Hepatocyte (in vitro differentiated cells): ENCODE measurements at regions not wholly inside any gene's neighbourhood (a gene's known extent, or its start where the extent isn't known, plus 50 kb on each side); places are given as distances from the start of the nearest gene placed in this dataset.

Experiments used
- DNase-seq: peaks from one replicate; pipeline ENCODE4 v3.0.0-alpha.2; 2016; ENCODE audit warnings: low spot score
- H2AFZ ChIP-seq: fragments of 200-600 bp; sonication (generic); 2 replicates; pipeline ENCODE4 v1.6.0; 2016; ENCODE audit warnings: antibody characterized with exemption, mild to moderate bottlenecking
- H3K27ac ChIP-seq: fragments of 200-600 bp; sonication (generic); 2 replicates; pipeline ENCODE4 v1.5.1; 2016; ENCODE audit warnings: mild to moderate bottlenecking
- H3K27me3 ChIP-seq: fragments of 200-600 bp; sonication (generic); 2 replicates; pipeline ENCODE4 v1.6.1; 2016
- H3K36me3 ChIP-seq: fragments of 200-600 bp; sonication (generic); replicated peaks from 2 replicates; pipeline ENCODE4 v1.5.1; 2016; ENCODE audit warnings: low read depth; ENCODE audit not compliant: insufficient read depth
- H3K4me1 ChIP-seq: fragments of 200-600 bp; sonication (generic); 2 replicates; pipeline ENCODE4 v1.5.1; 2016; ENCODE audit warnings: mild to moderate bottlenecking, moderate library complexity; ENCODE audit not compliant: insufficient read depth
- H3K4me2 ChIP-seq: fragments of 200-600 bp; sonication (generic); 2 replicates; pipeline ENCODE4 v1.6.0; 2016
- H3K4me3 ChIP-seq: fragments of 200-600 bp; sonication (generic); 2 replicates; pipeline ENCODE4 v1.5.1; 2016; ENCODE audit warnings: mild to moderate bottlenecking
- H3K79me2 ChIP-seq: fragments of 200-600 bp; sonication (generic); 2 replicates; pipeline ENCODE4 v1.6.0; 2017; ENCODE audit warnings: mild to moderate bottlenecking
- H3K9me2 ChIP-seq: fragments of 200-600 bp; sonication (generic); replicated peaks from 2 replicates; pipeline ENCODE4 v1.6.0; 2017; ENCODE audit warnings: mild to moderate bottlenecking; ENCODE audit not compliant: insufficient read depth
- H3K9me3 ChIP-seq: fragments of 200-600 bp; sonication (generic); 2 replicates; pipeline ENCODE4 v1.5.1; 2016; ENCODE audit warnings: low read depth, mild to moderate bottlenecking
- H4K20me1 ChIP-seq: fragments of 200-600 bp; sonication (generic); 2 replicates; pipeline ENCODE4 v1.6.0; 2016; ENCODE audit warnings: mild to moderate bottlenecking; ENCODE audit not compliant: insufficient read depth, poor library complexity, severe bottlenecking
- EZH2 ChIP-seq: fragments of 200-600 bp; sonication (generic); IDR thresholded peaks from 2 replicates; pipeline ENCODE4 v1.6.1; 2016; ENCODE audit warnings: antibody characterized with exemption, mild to moderate bottlenecking, borderline replicate concordance
- EZH2phosphoT487 ChIP-seq: fragments of 200-600 bp; sonication (generic); IDR thresholded peaks from one replicate; pipeline ENCODE4 v1.6.1; 2018; ENCODE audit warnings: antibody characterized with exemption, mild to moderate bottlenecking, low read depth, moderate library complexity; ENCODE audit not compliant: unreplicated experiment, severe bottlenecking
- WGBS: methylation state at CpG from one replicate; pipeline ENCODE4 v1.1.6; 2016; ENCODE audit warnings: low lambda C conversion rate; ENCODE audit errors: missing lambda C conversion rate; 5-methylcytosine and 5-hydroxymethylcytosine counted together
- TF ChIP-seq, protein P1 (sequence below): fragments of 200-600 bp; sonication (generic); IDR thresholded peaks from 2 replicates; pipeline ENCODE4 v1.5.1; 2016; ENCODE audit warnings: antibody characterized with exemption, mild to moderate bottlenecking; ENCODE audit not compliant: poor library complexity

GRCh38 chr15:35827141-35827540 is 281.2 kb upstream of the DPH6 start:
- Histone ChIP-seq H3K4me3 (no peak overlapping the region), H3K9me3 (no peaks in the 10 kb centered on the region), H4K20me1 (no peaks in the 10 kb centered on the region), H3K4me2 (no peak overlapping the region), H3K36me3 (no peaks in the 10 kb centered on the region), H3K79me2 (no peaks in the 10 kb centered on the region), H3K27me3 (no peaks in the 10 kb centered on the region), H3K4me1 (no peaks in the 10 kb centered on the region), H2AFZ (no peak overlapping the region), H3K27ac (no peak overlapping the region), H3K9me2 (no peaks in the 10 kb centered on the region)
- DNase-seq: no peak
- TF ChIP-seq EZH2: no peak
- no peak for TF ChIP-seq EZH2phosphoT487
- TF ChIP-seq, protein P1, sequence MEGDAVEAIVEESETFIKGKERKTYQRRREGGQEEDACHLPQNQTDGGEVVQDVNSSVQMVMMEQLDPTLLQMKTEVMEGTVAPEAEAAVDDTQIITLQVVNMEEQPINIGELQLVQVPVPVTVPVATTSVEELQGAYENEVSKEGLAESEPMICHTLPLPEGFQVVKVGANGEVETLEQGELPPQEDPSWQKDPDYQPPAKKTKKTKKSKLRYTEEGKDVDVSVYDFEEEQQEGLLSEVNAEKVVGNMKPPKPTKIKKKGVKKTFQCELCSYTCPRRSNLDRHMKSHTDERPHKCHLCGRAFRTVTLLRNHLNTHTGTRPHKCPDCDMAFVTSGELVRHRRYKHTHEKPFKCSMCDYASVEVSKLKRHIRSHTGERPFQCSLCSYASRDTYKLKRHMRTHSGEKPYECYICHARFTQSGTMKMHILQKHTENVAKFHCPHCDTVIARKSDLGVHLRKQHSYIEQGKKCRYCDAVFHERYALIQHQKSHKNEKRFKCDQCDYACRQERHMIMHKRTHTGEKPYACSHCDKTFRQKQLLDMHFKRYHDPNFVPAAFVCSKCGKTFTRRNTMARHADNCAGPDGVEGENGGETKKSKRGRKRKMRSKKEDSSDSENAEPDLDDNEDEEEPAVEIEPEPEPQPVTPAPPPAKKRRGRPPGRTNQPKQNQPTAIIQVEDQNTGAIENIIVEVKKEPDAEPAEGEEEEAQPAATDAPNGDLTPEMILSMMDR: no peak
- 39% methylated on average over 1 of the region's 1 CpG for WGBS

GRCh38 chr15:35827911-35828310 is 281.9 kb upstream of the DPH6 start:
- Histone ChIP-seq H3K9me2 (no peaks in the 10 kb centered on the region), H3K27me3 (no peaks in the 10 kb centered on the region), H3K4me1 (no peaks in the 10 kb centered on the region), H3K9me3 (no peaks in the 10 kb centered on the region), H4K20me1 (no peaks in the 10 kb centered on the region), H2AFZ (no peak overlapping the region), H3K4me2 (no peak overlapping the region), H3K27ac (no peak overlapping the region), H3K4me3 (no peak overlapping the region), H3K36me3 (no peaks in the 10 kb centered on the region), H3K79me2 (no peaks in the 10 kb centered on the region)
- WGBS: 60% methylated on average over 3 of the region's 3 CpGs
- no peak for TF ChIP-seq EZH2phosphoT487
- TF ChIP-seq EZH2: no peak
- TF ChIP-seq, protein P1: no peak
- no peak for DNase-seq

GRCh38 chr15:35833581-35833980 is 287.6 kb upstream of the DPH6 start:
- no peaks in the 10 kb centered on the region for H3K9me3 ChIP-seq
- no peak overlapping the region for H2AFZ ChIP-seq
- TF ChIP-seq, protein P1: no peak
- TF ChIP-seq EZH2 (no peak), EZH2phosphoT487 (no peak)
- DNase-seq: no peak
- H3K36me3 ChIP-seq: no peaks in the 10 kb centered on the region
- H3K9me2 ChIP-seq: no peaks in the 10 kb centered on the region
- H3K27me3 ChIP-seq: no peaks in the 10 kb centered on the region
- no peak overlapping the region for H3K4me2 ChIP-seq
- H3K79me2 ChIP-seq: no peaks in the 10 kb centered on the region
- H3K27ac ChIP-seq: no peak overlapping the region
- 96% methylated on average over 1 of the region's 1 CpG for WGBS
- no peak overlapping the region for H3K4me3 ChIP-seq
- no peaks in the 10 kb centered on the region for H4K20me1 ChIP-seq
- H3K4me1 ChIP-seq: no peaks in the 10 kb centered on the region
